Liver (tissue), 3 donors: ENCODE measurements at regions not wholly inside any gene's neighbourhood (a gene's known extent, or its start where the extent isn't known, plus 50 kb on each side); places are given as distances from the start of the nearest gene placed in this dataset.
"Not testable (repeated sequence)": the region's sequence is repeated elsewhere in the genome, so short reads cannot be mapped to it uniquely, and the experiment has no call there.

Experiments
- ATF3 ChIP-seq: IDR thresholded peaks from 2 replicates; pipeline ENCODE4 v1.6.1; 2016; ENCODE audit warnings: antibody characterized with exemption
- CTCF ChIP-seq: fragments of 150-350 bp; IDR thresholded peaks from 2 replicates; pipeline ENCODE4 v1.5.1; 2017; ENCODE audit warnings: improper control_type of control experiment, low read depth, low read length; ENCODE audit not compliant: missing input control
- GABPA ChIP-seq, 2 donors: IDR thresholded peaks in 1 of 2; conservative IDR thresholded peaks in 1 of 2; 2 replicates each; pipeline ENCODE4 v1.6.1; 2016; ENCODE audit warnings: antibody characterized with exemption in 2 of 2, mild to moderate bottlenecking in 1 of 2, moderate library complexity in 1 of 2
- JUND ChIP-seq, 2 donors: IDR thresholded peaks; 2 replicates each; pipeline ENCODE4 v1.6.1; 2016; ENCODE audit warnings: antibody characterized with exemption in 2 of 2
- MAX ChIP-seq: IDR thresholded peaks from 2 replicates; pipeline ENCODE4 v1.6.1; 2016; ENCODE audit warnings: antibody characterized with exemption
- REST ChIP-seq: IDR thresholded peaks from 2 replicates; pipeline ENCODE4 v1.6.1; 2016; ENCODE audit warnings: antibody characterized with exemption, mild to moderate bottlenecking
- ZBTB33 ChIP-seq: IDR thresholded peaks from 2 replicates; pipeline ENCODE4 v1.6.1; 2016; ENCODE audit warnings: antibody characterized with exemption
- donor health status: healthy.
- donor health status: healthy.

- TF ChIP-seq CTCF; GABPA (IDR thresholded peaks at IDR 0.05 in 1 of 2, conservative IDR thresholded peaks at IDR 0.05 in 1 of 2); ZBTB33; MAX; ATF3; JUND (IDR thresholded peaks at IDR 0.05); REST: not testable (repeated sequence)
Observed at GRCh38 chr3:125855006-125855405, 114.0 kb upstream of the ROPN1B start.
